ENCODE measurements at regions not wholly inside any gene's neighbourhood (a gene's known extent, or its start where the extent isn't known, plus 50 kb on each side); places are given as distances from the start of the nearest gene placed in this dataset.

GRCh38 chr13:60757501-60758215, 360.6 kb downstream of the TDRD3 start:
- DNase-seq: no peak

GRCh38 chr13:60756306-60756705, 359.3 kb downstream of the TDRD3 start:
- DNase-seq: peak; percentile 28

- no peak for DNase-seq
Observed at GRCh38 chr13:60755380-60756163, 358.6 kb downstream of the TDRD3 start.

GRCh38 chr13:60754211-60755090, 357.4 kb downstream of the TDRD3 start:
- DNase-seq: no peak

GRCh38 chr13:60753641-60754040, 356.6 kb downstream of the TDRD3 start:
- DNase-seq: no peak

- no peak for DNase-seq
Observed at GRCh38 chr13:60745343-60745742, 348.3 kb downstream of the TDRD3 start.

GRCh38 chr13:60733933-60734332, 336.9 kb downstream of the TDRD3 start:
- no peak for DNase-seq

- no peak for DNase-seq
Observed at GRCh38 chr13:60727140-60727539, 330.1 kb downstream of the TDRD3 start.

GRCh38 chr13:60721063-60721462, 324.0 kb downstream of the TDRD3 start:
- DNase-seq: no peak

GRCh38 chr13:60720590-60720989, 323.6 kb downstream of the TDRD3 start:
- DNase-seq: no peak

- no peak for DNase-seq
Observed at GRCh38 chr13:60716313-60716712, 319.3 kb downstream of the TDRD3 start.

- DNase-seq: no peak
Observed at GRCh38 chr13:60707878-60708277, 310.9 kb downstream of the TDRD3 start.

GRCh38 chr13:60701895-60702294, 304.9 kb downstream of the TDRD3 start:
- no peak for DNase-seq

- no peak for DNase-seq
Observed at GRCh38 chr13:60700994-60701393, 304.0 kb downstream of the TDRD3 start.

GRCh38 chr13:60699636-60700035, 302.6 kb downstream of the TDRD3 start:
- no peak for DNase-seq

GRCh38 chr13:60696602-60697001, 299.6 kb downstream of the TDRD3 start:
- DNase-seq: no peak

- DNase-seq: no peak
Observed at GRCh38 chr13:60691268-60691667, 294.2 kb downstream of the TDRD3 start.

GRCh38 chr13:60690604-60691003, 293.6 kb downstream of the TDRD3 start:
- DNase-seq: no peak

- DNase-seq: no peak
Observed at GRCh38 chr13:60689571-60689970, 292.6 kb downstream of the TDRD3 start.

- no peak for DNase-seq
Observed at GRCh38 chr13:60689076-60689475, 292.1 kb downstream of the TDRD3 start.

- no peak for DNase-seq
Observed at GRCh38 chr13:60679928-60680694, 283.1 kb downstream of the TDRD3 start.

- no peak for DNase-seq
Observed at GRCh38 chr13:60679131-60679530, 282.1 kb downstream of the TDRD3 start.

- no peak for DNase-seq
Observed at GRCh38 chr13:60671386-60671785, 274.4 kb downstream of the TDRD3 start.

Data from femur (tissue), 1 donor.